ENCODE measurements at regions not wholly inside any gene's neighbourhood (a gene's known extent, or its start where the extent isn't known, plus 50 kb on each side); places are given as distances from the start of the nearest gene placed in this dataset.
A peak's percentile ranks its signal among the peaks of the same experiment; 100 is the strongest.
"Not testable (repeated sequence)": the region's sequence is repeated elsewhere in the genome, so short reads cannot be mapped to it uniquely, and the experiment has no call there.

DNA sequence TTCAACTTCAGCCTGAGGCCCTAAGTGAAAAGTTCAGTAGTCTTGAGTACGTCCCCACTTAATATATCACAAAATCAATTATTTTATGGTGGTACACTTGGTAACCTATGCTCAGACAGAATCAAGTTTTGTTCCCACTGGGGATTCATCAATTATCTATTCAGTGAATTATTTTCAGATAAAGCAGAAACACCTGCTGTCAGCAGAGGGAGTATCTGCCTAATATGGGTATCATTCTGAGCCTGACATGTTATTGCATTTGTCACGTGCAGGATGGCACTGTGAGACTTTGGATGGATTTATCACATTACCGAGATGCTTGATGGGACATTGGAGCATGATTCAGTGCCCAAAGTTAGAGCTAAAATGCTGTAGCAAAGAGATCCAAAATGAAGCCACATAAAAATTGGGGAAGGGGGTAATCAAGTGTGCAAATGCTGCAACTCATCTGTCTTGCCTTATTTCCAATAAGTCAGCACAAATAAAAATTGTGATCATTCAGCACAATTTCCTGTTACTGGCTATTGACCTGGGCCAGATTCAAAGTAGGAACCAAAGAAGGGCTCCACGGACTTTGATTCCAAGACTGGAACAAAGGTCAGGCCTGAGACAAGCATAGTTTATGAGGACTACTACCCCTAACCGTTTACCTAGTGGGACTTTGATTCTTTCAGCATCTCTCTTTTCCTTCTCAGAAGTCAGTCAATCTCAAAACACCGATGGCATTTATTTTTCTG lies 657.6 kb downstream of the LMO4 start:
- DNase-seq (ENCODE audit: low spot score): no peak

DNA sequence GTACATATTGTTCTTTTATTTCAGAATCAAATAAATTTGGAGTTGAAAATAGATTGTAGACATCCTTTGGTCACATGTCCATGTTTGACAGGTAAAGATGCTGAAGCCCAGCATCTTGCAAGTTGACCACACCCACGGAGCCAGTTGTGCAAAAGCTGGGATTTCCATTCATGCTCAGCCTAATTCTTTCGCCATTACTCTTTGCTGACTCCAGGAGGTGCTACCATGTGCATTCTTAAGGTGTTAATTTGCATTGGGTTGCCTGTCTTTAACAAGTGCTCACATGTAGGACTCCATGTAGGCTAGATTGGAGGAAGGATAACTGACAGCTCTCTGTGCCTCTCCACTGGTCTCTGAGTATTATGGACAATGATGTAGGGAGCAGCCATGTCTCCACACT lies 660.7 kb downstream of the LMO4 start:
- DNase-seq (ENCODE audit: low spot score): no peak

DNA sequence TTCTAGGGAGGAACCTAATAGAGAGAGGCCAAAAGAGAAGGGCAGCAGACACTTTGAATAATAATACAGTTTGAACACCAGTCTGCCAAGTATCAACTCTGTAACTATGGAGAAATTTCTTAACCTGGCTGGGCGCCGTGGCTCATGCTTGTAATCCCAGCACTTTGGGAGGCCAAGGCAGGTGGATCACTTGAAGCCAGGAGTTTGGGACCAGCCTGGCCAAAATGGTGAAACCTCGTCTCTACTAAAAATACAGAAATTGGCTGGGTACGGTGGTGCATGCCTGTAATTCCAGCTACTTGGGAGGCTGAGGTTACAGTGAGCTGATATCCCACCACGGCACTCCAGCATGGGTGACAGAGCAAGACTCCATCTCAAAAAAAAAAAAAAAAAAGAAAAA lies 663.9 kb downstream of the LMO4 start:
- DNase-seq (ENCODE audit: low spot score): not testable (repeated sequence)

DNA sequence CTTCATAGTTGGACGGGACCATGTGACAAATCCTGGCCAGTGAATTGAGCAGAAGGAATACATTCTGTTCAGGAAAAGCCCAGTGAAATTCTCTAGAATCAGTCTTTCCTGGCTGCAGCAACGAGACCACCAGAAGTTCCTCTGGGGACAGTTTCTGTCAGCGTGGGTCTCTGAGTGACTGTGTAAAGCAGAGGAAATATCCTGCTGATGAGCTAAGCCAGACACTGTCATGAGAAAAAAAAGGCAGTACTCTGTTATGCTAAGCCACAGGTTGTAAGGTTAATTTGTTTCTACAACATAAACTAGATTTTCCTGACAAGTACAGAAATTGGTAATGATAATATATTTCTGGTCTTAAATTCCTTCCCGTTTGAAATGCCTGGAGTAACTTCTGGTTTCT lies 664.4 kb downstream of the LMO4 start:
- peak; percentile 11 for DNase-seq (ENCODE audit: low spot score)

DNA sequence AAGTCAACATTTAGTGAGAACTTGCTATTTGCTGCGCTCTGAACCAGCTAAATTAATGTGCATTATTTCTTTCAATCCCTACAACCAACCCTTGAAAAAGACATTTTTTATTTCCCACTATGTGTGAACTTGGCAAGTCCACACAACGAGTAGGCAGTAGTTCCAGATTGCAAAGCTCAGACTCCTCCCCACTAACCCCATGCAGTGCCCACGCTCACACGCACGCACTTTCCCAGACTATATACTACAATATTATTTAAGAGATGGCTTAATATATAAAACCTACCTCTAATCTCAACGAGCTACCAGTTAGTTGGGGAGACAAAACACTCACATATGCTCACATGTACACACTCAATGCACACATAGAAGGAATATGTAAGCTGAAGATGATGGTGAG lies 671.2 kb downstream of the LMO4 start:
- DNase-seq (ENCODE audit: low spot score): no peak

DNA sequence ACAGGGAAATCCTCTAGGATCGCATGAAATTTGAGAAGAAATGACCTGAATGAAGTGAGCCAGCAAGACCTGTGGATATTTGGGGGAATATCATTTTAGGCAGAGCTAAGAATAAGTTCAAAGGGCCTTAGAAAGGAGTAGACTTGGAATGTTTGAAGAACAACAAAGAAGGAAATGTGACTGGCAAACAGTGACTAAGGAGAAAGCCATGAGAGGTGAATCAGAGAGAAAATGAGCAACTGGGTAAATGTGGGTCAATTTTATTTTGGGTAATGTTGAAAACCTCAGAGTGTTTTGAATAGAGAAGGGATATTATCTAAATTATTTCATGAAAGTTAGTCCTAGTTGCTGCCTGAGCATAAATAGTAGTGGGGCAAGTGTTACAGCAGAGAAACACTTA lies 672.8 kb downstream of the LMO4 start:
- DNase-seq (ENCODE audit: low spot score): no peak

DNA sequence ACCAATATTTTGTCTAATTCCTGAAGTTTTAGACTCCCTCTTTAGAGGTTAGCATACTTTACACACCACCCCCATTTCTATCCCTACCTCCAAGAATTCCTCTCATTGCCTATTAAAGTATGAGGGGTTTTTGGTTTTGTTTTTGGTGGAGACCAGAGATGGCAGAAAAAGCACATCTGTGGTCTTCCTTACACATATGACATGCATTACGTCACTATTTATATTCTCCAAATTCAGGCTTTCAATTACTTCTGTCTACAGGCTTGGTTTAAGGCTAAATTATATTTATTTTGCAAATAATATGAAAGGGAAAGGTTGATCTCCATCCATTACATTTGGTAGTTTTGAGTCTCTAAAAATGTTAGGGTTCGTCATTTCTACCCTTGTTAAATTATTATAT lies 674.6 kb downstream of the LMO4 start:
- DNase-seq (ENCODE audit: low spot score): no peak

DNA sequence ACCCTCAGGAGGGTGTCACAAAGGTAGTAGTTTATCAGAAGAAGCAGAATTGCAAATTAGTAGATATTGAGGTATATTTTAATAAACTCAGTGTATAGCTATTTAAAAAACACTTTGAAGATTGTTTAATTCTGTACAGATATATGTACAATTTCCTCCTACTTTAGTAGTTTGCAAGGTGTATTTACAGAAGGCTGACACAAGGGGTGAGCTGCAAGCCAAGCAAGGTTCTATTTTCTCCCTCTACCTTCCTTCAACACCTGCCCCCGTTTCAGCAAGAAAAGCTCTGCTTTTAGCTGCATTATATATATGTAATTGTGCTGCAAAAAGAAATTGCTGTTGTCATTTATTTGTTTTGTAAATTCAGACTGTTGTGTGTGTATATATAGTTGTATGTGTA lies 674.2 kb upstream of the PKN2 start:
- DNase-seq (ENCODE audit: low spot score): no peak

DNA sequence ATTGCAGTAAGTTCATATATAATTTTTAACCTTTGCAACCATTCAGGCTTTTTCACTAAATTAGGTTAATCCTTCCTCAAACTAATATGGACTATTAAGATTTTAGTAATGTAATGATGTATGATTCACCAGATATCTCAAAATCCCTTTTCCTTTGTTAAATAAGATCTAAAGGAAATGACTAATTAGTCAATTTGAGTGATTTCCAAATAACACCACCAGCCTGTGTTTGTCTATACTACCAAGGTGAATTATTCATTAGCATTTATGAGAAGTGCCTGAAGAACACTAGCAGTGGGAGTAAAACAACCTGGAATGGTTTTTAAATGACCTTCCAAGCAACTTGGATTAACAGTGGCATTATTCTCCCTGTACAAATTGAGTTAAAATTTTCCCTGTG lies 670.6 kb upstream of the PKN2 start:
- DNase-seq (ENCODE audit: low spot score): no peak

DNA sequence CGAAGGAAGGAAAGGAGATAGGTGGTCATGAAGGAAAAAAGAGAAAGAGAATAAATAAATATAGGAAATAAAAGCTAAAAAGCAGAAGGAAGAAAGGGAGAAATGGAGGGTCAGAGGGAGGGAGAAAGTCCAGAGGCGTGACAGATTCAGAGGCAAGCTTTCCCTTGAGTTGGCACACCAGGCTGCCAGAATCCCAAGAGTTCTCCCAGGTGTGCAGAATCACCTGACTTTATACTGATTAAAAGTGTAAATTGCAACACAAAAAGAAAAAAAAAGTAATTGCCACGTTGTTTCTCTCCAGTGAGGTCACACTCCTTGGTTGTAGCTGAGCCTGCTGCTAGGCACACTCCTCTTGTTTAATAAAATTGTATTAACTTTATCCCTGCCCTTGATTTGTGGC lies 669.9 kb upstream of the PKN2 start:
- DNase-seq (ENCODE audit: low spot score): no peak

DNA sequence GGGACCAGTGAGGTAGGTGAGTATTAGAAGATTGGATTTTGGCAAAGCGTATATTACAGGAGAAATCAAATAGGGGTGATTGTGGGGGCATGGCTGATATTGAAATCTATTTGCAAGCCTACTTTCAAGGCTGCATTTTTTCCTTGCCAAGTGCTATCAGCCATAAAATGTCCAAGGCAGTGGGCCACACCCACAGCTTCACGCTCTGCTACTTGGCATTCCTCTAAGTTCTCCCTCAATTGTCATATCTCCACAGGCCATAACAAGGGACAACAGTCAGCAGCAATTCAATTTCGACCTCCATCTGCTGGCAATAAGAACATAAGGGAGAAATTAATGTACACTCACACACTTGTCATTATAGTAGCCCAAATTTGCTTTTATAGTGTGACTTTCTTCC lies 667.1 kb upstream of the PKN2 start:
- DNase-seq (ENCODE audit: low spot score): no peak

DNA sequence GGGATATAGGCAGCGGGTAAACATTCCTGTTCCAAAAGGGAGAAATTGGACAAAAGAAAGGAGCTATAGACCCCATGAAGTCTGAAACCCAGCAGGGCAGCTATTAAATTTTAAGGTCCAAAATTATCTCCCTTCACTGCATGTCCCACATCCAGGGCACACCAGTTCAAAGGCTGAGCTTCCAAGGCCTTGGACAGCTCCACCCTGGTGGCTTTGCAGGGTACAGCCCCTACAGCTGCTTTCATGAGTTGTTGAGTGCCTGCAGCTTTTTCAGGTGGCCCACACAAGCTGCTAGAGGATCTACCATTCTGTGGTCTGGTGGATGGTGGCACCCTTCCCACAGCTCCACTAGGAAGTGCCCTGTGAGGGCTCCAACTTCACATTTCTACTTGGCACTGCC lies 662.5 kb upstream of the PKN2 start:
- no peak for DNase-seq (ENCODE audit: low spot score)

DNA sequence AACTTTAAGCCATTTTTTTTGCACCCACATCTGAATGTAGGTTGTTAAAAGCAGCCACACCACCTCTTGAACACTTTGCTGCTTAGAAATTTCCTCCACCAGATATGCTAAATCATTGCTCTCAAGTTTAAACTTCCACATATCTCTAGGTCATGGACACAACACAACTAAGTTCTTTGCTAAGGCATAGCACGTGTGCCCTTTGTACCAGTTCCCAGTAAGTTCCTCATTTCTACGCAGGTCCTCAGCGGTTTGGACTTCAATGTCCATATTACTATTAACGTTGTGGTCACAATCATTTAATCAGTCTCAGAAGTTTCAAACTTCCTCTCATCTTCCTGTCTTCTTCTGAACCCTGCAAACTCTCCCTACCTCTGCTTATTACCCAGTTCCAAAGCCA lies 661.6 kb upstream of the PKN2 start:
- no peak for DNase-seq (ENCODE audit: low spot score)

DNA sequence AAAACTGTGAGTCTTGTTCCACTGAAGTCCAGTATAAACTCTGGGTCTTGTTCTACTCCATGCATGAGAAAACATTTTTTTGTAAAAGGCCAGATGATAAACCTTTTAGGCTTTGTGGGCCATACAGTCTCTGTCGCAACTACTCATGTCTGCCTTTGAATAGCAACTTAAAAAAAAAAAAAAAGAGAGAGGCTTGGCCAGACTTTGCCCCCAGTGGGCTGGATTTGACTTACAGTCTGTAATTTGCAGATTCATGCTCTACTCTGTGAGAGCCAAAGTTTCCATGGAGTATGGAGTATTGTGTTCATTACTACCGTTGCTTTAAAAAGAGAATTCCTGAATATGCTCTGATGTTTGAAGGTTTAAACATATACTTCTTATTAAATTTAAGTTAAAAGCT lies 654.9 kb upstream of the PKN2 start:
- no peak for DNase-seq (ENCODE audit: low spot score)

DNA sequence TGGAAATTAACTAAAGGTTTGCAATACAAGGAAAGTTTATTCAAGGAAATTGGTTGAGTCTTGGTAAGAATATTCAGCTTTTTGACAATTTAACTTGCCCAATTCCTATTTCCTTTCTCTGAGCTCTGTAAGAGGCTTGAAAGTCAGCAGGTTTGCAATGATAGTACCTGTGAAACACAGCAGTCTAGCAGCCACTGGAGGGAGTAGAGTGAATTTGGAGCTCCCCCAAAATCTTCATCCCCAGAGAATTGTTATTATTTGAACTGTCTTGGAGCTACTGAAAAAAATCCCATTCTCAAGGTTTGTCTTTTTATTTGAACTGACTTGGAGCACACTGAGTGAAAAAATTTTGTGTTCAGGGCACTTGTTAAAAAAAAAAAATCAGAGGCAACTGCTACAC lies 654.2 kb upstream of the PKN2 start:
- no peak for DNase-seq (ENCODE audit: low spot score)

DNA sequence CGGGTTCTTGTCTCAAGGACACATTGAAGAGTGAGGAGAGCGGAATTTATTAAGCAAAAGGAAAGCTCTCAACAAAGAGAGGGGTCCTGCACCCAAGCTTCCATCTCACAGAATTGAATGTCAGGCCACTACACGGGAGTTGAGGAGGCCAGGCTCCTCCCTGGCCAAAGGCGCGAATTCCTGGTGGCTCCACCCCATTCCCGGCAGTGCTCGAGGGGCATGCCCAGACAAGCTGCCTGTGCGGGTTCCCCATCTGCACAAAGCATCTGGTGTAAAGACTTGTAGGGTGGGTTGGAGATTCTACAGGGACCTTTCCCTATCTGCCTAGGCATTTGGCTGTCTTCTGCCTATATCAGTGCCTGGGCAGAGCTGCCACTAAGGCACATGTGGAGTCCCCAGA lies 648.5 kb upstream of the PKN2 start:
- no peak for DNase-seq (ENCODE audit: low spot score)

DNA sequence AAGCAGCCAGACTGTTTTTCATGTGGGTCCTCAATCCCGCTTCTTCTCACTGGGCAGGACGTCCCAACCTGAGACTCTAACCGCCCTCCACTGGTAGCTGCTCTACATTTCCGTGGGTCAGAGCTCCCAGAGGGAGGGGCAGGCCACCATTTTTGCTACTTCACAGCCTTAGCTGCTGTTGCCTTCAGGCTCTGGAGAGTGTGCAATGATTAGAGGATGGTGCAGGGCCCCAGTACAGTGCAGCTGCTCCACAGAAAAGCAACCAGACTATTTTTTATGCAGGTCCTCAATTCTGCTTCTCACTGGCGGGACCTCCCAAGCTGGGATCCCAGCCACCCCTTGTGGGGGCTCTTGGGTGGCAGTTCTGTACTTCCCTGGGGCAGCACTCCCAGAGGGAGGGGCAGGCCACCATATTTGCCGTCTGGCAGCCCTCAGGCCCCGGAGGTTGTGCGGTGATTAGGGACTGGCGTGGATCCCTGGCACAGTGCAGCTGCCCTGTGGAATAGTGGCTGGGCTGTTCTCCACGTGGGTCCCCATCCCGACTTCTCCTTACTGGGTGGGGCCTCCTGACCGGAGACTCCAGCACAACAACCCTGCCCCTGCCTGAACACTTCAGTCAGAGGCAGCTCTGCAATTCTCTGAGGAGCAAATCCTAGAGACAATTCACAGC lies 647.6 kb upstream of the PKN2 start:
- no peak for DNase-seq (ENCODE audit: low spot score)

DNA sequence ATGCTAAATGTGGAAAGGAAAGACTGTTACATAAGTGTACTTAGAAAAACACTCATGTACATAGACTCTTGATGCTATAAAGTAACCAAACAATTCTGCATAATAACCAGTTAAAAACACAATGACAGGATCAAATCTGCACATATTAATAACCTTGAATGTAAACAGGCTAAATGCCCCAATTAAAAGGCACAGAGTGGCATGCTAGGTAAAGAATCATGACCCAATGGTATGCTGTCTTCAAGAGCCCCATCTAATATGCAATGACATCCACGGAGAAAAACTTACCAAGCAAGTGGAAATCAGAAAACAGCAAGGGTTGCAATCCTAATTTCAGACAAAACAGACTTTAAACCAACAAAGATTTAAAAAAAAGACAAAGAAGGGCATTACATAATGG lies 644.8 kb upstream of the PKN2 start:
- no peak for DNase-seq (ENCODE audit: low spot score)

DNA sequence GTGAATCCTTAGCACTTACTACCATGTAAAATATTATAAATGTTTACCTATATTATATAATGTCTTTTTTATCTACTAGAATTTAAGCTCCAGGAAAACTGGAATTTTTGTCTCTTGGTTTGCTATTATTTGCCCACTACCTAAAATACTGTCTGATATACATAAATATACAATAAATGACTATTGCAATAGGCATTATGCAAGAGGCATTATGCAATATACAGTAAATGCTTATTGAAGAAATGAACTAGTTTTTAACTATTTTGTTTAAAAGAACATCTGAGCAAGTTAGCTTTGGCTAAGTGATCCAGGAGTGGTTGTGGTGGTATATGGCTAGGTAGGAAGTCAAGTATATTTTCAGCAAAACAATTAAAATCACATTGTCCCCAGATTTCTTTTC lies 640.2 kb upstream of the PKN2 start:
- no peak for DNase-seq (ENCODE audit: low spot score)

DNA sequence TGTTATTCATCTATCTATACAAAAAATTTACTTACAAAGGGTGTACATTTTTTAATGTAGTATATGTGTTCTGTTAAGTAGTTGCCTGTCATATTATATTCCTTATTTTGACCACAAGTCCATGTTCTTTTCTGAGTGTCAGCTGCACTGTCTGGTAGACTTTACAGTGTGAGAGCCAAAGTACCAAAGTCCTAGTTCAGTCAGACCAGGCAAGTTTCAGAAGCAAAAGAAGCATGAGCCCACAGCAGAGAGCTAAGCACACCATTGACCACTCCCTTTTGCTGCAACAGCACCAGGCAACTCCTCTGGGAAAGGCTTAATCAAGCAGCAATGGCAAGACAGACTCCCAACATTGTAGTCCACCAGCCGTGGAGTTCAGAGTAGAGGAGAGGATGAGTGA lies 631.9 kb upstream of the PKN2 start:
- DNase-seq (ENCODE audit: low spot score): no peak

DNA sequence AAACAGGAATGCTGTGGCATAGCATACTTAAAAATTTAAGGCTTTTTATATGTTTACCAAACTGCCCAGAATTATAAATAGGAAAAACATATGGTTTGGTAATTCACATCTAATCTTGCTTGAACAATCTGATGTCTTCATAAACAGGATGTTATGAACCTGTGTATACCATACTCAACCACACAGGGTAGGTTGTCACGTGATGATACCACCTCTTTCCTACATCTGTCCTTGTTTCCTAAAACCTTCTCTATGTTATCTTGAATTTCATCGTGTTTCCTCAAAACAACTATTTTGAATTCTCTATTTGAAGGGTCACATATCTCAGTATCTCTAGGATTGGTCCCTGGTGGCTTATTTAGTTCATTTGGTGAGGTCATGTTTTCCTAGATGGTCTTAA lies 631.0 kb upstream of the PKN2 start:
- DNase-seq (ENCODE audit: low spot score): no peak

DNA sequence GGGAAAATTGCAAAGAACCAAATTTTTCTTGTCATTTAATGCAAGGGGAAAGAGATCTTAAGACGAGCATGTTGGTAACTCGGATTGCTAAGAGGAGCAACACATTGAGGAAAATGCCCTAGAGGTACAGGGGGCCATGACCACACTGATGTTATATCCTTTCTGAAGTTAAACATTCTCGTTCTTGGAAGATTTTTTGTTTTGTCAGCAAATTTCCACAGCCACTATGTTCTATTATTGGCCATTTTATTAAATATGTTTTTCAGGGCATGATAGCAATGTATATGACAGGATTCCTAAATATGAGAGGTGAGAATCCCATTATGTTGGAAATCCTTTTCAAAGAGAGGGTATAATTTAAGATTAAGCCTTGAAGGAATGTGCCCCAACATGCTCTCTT lies 627.2 kb upstream of the PKN2 start:
- no peak for DNase-seq (ENCODE audit: low spot score)

DNA sequence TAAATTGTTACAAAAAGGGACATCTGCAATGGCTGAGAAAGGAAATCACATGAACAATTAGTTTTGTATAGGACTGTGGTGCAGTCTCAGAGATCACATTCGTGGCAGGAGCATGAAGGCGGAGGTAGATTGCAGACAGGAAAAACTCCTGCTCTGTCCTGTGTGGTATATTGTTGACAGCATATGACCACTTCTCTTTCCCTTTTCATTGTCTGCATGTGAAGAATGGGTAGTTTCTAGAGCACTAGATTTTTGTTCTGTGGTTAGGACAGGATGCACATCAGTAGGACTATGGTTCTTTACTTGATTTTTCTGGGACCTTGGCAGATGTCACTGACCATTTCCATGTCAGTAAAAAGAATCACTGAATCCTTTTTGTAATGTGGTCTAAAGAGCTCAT lies 625.9 kb upstream of the PKN2 start:
- DNase-seq (ENCODE audit: low spot score): no peak

All from SK-N-DZ (cell line).